Activated CD4-positive, alpha-beta T cell treated with anti-CD3 and anti-CD28 coated beads, Interleukin-2, Interleukin-6, amounts not matched to agents 100 ng/mL and 50 ng/mL, durations not matched to agents 16 hours and 8 hours (primary cell): ENCODE measurements at regions not wholly inside any gene's neighbourhood (a gene's known extent, or its start where the extent isn't known, plus 50 kb on each side); places are given as distances from the start of the nearest gene placed in this dataset.
"Not testable (repeated sequence)": the region's sequence is repeated elsewhere in the genome, so short reads cannot be mapped to it uniquely, and the experiment has no call there.

Experiments
- DNase-seq: peaks from one replicate; pipeline ENCODE4 v3.0.0-alpha.2; 2020

DNA sequence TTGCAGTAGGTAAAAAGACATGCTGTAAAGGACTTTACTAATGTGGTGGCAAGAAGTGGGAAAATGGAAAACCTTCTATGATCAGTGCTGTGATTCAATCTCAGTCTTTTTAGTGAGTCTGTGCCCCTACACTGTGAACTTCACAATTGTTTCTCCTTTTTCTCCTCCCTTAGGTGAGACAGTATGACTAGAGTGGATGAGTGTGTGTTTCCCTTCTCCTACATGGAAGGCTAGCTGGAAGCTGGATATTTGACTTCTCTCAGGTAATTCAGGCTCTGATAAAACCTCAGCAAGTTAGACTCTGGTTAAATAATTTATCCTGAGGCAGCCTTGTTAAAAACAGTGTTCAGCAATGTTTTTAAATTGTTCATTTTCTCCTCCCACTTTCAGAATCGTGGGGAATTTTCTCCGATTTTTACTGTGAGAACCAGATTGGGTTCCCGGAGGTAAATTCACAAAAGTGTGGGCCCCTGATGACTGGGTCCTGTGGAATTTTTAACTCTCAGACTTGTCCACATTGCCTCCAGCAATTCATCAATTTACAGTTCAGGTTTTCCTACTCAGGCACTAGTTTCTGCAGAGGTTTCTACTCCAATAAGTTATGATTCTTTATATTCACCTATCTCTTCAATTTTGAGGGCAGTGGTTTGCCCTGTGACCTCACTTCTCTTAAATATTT lies 149.1 kb upstream of the PIK3R1 start:
- no peak for DNase-seq

DNA sequence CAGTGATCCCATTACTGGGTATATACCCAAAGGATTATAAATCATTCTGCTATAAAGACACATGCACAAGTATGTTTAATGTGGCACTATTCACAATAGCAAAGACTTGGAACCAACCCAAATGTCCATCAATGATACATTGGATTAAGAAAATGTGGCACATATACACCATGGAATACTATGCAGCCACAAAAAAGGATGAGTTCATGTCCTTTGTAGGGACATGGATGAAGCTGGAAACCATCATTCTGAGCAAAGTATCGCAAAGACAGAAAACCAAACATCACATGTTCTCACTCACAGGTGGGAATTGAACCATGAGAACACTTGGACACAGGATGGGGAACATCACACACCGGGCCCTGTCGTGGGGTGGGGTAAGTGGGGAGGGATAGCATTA lies 150.2 kb upstream of the PIK3R1 start:
- not testable (repeated sequence) for DNase-seq

DNA sequence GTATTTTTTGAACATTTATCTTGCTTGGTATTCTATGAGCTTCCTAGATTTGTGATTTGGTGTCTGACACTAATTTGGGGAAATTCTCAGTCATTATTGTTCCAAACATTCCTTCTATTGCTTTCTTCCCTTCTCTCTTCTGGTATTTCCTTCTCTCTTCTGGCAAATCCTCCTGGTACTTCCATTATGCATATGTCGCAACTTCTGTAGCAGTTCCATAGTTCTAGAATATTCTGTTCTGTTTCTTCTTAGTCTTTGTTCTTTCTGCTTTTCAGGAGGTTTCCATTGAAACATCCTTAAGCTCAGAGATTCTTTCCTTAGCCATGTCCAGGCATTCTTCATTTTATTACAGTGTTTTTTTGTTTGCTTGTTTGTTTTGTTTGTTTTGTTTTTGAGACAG lies 155.2 kb upstream of the PIK3R1 start:
- DNase-seq, result no peak

DNA sequence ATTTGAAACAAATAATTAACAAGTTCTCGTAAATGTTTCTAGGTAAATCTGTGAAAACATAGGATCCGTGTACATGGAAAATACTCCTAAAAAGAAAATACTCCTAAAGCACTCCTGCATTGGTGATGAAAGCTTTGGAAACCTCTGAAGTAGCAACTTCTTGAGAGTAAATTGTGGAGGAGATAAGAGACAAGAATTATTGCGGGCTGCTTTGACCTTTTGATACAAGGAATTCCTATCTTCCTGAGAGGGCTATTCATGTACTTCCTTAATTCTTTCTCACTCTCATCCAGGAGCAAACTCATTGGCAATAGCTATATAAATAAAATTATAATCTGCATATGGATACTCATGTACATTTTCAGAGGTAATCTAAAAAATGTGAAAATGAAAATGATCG lies 158.4 kb upstream of the PIK3R1 start:
- no peak for DNase-seq

- no peak for DNase-seq
Measured at GRCh38 chr5:68055686-68056085, 159.9 kb upstream of the PIK3R1 start.

GRCh38 chr5:68054638-68055037 lies 160.9 kb upstream of the PIK3R1 start:
- no peak for DNase-seq

DNA sequence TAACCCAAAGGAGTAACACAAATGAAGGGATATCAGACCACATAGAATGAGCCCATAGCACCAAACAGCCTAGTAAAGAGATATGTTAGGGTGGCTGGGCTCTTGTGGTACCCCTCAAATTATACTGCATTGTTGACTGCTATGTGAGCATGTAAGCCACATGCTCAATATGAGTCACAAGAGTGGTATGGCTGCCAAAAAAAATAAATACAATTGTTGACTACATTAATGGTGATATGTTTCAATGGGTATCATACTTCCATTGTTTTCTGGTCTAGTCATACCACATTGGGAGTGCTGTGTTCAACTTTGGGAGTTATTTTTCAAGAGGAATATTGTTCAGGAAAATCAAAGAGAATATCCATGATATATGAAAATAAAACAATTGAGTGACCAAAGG lies 162.4 kb upstream of the PIK3R1 start:
- DNase-seq, result no peak

GRCh38 chr5:68049053-68049713 lies 166.4 kb upstream of the PIK3R1 start:
- DNase-seq, result no peak

DNA sequence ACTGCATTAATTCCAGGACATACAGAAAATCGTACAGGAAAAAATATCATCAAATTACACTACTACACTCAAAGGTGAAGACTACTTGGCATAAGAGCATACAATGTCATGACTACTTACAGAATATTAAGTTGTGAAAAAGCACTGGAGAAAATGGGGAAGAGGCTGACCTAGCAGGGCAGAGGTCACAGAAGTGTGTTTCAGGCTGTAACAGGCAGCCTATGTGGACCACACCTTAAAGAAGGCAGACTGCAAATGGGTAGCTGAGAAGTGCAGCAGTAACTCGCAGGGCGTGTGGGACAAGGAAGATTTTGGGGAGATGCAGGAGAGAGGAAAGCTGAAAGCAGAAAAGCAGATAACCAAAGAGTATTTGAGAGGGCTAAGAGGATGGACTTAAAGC lies 167.0 kb upstream of the PIK3R1 start:
- DNase-seq, result no peak

DNA sequence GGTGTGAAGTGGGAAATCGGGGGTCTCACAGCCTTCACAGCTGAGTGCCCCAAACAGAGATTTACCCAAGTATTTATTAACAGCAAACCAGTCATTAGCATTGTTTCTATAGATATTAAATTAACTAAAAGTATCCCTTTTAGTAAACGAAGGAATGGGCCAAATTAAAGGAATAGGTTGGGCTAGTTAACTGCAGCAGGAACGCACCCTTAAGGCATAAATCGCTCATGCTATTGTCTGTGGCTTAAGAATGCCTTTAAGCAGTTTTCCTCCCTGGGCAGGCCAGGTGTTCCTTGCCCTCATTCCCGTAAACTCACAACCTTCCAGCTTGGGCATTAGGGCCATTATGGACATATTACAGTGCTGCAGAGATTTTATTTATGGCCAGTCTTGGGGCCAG lies 167.5 kb upstream of the PIK3R1 start:
- not testable (repeated sequence) for DNase-seq

DNA sequence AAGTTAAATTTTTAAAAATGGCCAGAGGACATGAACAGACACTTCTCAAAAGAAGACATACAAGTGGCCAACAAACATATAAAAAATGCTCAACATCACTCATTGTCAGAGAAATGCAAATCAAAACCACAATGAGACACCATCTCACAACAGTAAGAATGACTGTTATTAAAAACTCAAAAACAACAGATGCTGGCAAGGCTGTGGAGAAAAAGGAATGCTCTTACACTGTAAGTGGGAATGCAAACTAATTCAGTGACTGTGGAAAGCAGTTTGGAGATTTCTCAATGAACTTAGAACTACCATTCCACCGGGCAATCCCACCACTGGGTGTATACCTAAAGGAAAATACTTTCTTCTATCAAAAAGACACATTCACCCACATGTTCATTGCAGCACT lies 168.5 kb upstream of the PIK3R1 start:
- no peak for DNase-seq

DNA sequence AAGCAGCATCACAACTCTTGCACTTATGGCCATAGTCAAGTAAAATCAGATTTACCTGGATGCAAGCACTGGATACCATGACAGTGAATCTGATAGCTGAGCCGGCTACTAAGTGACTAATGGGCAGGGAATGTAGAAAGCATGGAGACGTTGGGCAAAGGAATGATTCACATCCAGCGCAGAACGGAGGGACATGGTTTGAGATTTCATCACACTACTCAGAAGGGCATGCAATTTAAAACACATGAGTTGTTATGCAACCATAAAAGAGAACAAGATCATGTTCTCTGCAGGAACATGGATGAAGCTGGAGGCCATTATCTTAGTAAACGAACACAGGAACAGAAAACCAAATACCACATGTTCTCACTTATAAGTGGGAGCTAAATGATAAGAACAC lies 169.1 kb upstream of the PIK3R1 start:
- DNase-seq, result no peak

DNA sequence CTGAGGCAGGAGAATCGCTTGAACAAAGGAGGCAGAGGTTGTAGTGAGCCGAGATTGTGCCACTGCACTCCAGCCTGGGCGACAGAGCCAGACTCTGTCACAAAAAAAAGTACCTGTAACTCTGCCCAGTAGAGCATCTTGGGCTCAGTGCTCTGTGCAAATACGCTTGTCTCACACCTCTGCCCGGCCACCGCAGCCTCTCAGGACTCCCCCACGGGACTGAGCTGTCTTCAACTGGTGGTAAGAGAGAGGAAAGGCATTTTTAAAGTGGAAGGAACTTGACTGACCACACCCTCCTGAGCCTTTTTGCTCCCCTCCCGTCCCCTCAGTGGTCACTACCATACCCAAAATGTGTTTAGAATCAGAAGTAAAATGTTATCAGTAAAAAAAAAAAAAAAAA lies 174.3 kb upstream of the PIK3R1 start:
- DNase-seq, result no peak

- no peak for DNase-seq
Measured at GRCh38 chr5:68037546-68037945, 178.0 kb upstream of the PIK3R1 start.

DNA sequence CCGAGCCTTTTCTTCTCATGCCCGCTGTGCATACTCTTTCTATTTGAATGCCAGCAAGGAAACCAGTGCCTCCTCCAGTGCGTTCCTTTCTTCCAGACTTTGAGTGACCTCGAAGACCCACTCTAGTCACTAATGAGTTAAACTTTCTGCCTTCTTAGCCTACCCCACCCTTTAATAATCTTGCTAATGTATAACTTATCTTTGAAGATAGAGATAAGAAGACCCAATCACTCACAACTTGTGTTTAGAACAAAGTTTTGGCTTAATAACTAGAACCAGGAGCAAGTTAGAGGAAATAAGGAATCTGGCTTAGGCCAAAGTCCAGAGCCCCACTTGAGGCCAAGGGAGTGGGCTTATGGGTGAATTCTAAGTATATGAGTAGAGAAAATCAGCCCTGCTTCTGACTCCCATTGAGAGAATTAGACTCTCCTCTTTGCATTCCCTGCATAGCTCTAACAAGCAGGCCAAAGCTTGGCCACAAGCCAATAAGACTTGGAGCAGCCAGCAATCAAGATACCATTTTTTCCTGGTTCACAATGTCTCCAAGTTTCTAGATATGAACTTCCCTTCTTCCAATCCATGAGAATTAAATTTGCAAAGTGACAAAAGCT lies 181.5 kb upstream of the PIK3R1 start:
- no peak for DNase-seq

DNA sequence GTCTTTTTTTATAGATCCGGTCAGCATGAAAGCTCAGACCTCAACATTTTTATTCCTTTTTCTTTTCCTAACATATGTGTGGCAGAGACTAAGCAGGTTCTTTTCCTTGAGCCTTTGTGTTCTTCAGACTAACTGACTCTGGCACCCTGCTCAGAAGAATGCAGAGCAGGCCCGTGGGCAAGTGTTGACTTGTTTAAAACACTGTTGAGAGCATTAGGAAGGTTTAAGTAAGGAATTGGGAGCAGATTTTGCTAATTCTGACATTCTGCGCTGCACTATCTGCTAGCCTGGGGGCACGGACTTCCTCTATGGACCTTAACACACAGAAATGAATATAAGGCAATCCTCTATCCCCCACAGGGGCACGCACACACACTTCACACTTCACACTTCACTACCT lies 182.5 kb upstream of the PIK3R1 start:
- DNase-seq, result no peak

DNA sequence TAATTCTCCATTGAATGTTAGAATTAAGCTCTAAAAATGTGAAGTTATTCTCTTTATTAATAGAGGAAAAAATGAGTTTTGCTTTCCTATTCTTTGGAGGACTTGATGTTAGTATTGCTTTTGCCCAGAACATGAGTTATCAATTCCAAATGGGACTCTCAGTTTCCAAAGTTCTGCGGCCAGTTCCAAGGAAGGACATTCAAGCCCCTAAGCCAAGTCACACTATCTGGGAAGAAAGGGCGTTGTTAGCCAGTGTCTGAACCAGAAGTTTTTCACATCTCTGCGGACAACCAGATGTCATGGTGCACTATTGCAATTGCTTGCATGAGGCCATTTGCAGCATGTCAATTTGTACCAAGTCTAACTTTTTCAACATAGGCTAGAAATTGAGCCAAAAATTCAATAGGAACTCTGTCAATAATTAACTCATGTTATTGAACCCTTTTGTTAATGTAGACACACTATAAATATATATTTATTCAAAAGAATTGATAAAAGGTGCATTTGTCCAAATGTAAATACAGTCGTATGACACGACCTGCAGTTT lies 183.3 kb upstream of the PIK3R1 start:
- DNase-seq, result no peak

GRCh38 chr5:68028131-68028727 lies 187.3 kb upstream of the PIK3R1 start:
- no peak for DNase-seq

DNA sequence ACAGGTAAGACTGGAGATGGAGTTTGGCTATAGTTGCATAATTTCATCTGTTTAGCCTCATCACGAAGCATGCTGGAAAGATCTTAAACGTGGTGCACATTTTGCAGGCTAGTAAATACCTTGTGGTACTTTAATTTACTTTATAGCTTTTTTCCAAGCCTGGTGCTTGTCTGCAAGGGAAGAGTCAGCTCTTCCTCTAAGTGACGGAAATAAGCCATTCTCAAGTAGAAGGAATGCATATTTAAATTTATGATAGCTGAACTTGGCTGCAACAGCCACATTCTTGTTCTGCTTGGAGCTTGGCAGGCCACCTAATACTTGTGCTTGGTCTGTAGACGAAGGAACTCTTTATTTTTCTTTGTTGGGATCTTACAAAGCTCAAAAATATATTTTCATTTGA lies 188.0 kb upstream of the PIK3R1 start:
- no peak for DNase-seq

GRCh38 chr5:68026092-68026885 lies 189.3 kb upstream of the PIK3R1 start:
- no peak for DNase-seq

GRCh38 chr5:68024426-68024825 lies 191.1 kb upstream of the PIK3R1 start:
- DNase-seq, result no peak

DNA sequence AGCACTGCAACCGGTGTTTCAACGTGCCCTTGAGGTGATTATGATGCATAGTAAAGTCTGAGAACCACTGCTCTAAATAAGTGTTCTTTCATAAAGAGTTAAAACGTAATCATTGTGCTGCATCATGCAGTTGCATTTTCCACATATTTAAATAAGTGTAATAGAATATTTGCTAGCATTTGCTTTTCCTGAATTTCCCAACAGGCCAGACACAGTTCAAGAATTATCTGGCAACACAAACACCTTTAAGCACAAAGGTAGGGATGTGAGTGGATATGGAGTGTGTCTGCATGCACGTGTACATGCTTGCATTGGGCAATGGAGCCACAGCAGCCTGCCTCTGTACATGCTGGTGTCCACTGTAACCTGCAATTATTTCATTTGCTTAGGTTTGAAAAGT lies 193.6 kb upstream of the PIK3R1 start:
- no peak for DNase-seq

GRCh38 chr5:68021227-68021626 lies 194.3 kb upstream of the PIK3R1 start:
- DNase-seq, result no peak
